GM19455 (cell line): ENCODE measurements at regions not wholly inside any gene's neighbourhood (a gene's known extent, or its start where the extent isn't known, plus 50 kb on each side); places are given as distances from the start of the nearest gene placed in this dataset.

Experiments used
- ATAC-seq: cut with Tn5 transposase; IDR thresholded peaks from one replicate; pipeline ENCODE4 v1.9.1; 2021; ENCODE audit not compliant: unreplicated experiment

GRCh38 chr3:23076437-23076836 lies 126.7 kb upstream of the UBE2E2 start:
- no peak for ATAC-seq

GRCh38 chr3:23077126-23077525 lies 126.0 kb upstream of the UBE2E2 start:
- ATAC-seq: no peak

- ATAC-seq: no peak
Measured at GRCh38 chr3:23078735-23079134, 124.4 kb upstream of the UBE2E2 start.

- ATAC-seq: no peak
Measured at GRCh38 chr3:23079976-23080375, 123.2 kb upstream of the UBE2E2 start.

- no peak for ATAC-seq
Measured at GRCh38 chr3:23083701-23084100, 119.4 kb upstream of the UBE2E2 start.

GRCh38 chr3:23084367-23084766 lies 118.8 kb upstream of the UBE2E2 start:
- ATAC-seq: no peak

- no peak for ATAC-seq
Measured at GRCh38 chr3:23085261-23085660, 117.9 kb upstream of the UBE2E2 start.

GRCh38 chr3:23086331-23086730 lies 116.8 kb upstream of the UBE2E2 start:
- no peak for ATAC-seq

GRCh38 chr3:23086831-23087230 lies 116.3 kb upstream of the UBE2E2 start:
- ATAC-seq: no peak

- ATAC-seq: no peak
Measured at GRCh38 chr3:23094412-23094811, 108.7 kb upstream of the UBE2E2 start.

- ATAC-seq: no peak
Measured at GRCh38 chr3:23094890-23095462, 108.2 kb upstream of the UBE2E2 start.

GRCh38 chr3:23096041-23096440 lies 107.1 kb upstream of the UBE2E2 start:
- no peak for ATAC-seq

GRCh38 chr3:23099021-23099420 lies 104.1 kb upstream of the UBE2E2 start:
- no peak for ATAC-seq

GRCh38 chr3:23099677-23100076 lies 103.5 kb upstream of the UBE2E2 start:
- no peak for ATAC-seq

GRCh38 chr3:23100106-23100505 lies 103.0 kb upstream of the UBE2E2 start:
- no peak for ATAC-seq

- no peak for ATAC-seq
Measured at GRCh38 chr3:23103764-23104163, 99.4 kb upstream of the UBE2E2 start.

GRCh38 chr3:23105048-23105447 lies 98.1 kb upstream of the UBE2E2 start:
- no peak for ATAC-seq

GRCh38 chr3:23106666-23107065 lies 96.5 kb upstream of the UBE2E2 start:
- ATAC-seq: no peak

GRCh38 chr3:23107221-23107620 lies 95.9 kb upstream of the UBE2E2 start:
- no peak for ATAC-seq

- no peak for ATAC-seq
Measured at GRCh38 chr3:23108451-23109057, 94.6 kb upstream of the UBE2E2 start.

GRCh38 chr3:23111286-23111685 lies 91.8 kb upstream of the UBE2E2 start:
- ATAC-seq: no peak

GRCh38 chr3:23111797-23112196 lies 91.3 kb upstream of the UBE2E2 start:
- ATAC-seq: no peak

- ATAC-seq: no peak
Measured at GRCh38 chr3:23112491-23112890, 90.6 kb upstream of the UBE2E2 start.
